HUDEP-2 (cell line): ENCODE measurements at regions not wholly inside any gene's neighbourhood (a gene's known extent, or its start where the extent isn't known, plus 50 kb on each side); places are given as distances from the start of the nearest gene placed in this dataset.
"Not testable (repeated sequence)": the region's sequence is repeated elsewhere in the genome, so short reads cannot be mapped to it uniquely, and the experiment has no call there.

Source experiments
- DNase-seq, 76 experiments: peaks; one replicate each; lab custom pipeline; 2025; ENCODE audit not compliant: unreplicated experiment in 76 of 76; lab: John Stamatoyannopoulos, UW

DNA sequence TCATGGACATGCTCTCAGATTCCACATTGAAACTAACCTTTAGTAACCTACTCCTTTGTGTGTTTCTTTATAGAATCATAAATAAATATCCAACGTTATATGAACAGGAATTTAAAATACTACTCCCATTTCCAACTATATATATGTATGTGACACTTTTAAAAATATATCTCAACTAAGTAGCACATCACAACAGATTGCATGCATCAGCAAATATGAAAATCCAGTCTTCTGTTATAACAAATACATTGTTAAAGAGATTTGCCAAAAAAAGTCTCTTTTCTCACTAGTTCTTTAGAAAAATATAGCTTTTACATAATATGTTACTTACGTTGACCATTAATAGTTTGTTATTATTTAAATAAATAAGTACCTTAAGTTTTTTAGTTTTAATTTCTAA is 1608.6 kb upstream of the RAG2 start:
- no peak for DNase-seq

DNA sequence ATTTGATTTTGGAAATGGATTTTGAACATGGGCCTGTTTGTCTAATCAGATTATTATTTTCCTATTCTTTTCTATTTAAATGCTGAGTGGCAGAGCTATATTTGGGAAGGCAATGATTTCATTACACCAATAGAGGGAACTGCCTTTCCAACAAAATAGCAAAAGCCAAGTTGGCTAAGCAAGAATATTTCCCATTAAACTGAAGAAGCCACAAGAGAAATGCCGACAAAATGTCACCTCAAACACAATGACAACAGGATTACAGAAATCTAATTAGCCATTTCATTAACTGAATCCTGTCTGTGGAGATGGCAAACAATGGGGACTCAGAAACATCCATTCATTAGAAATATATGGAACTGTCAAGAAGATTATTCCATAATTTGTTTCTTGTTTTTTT is 1593.1 kb upstream of the RAG2 start:
- no peak for DNase-seq

DNA sequence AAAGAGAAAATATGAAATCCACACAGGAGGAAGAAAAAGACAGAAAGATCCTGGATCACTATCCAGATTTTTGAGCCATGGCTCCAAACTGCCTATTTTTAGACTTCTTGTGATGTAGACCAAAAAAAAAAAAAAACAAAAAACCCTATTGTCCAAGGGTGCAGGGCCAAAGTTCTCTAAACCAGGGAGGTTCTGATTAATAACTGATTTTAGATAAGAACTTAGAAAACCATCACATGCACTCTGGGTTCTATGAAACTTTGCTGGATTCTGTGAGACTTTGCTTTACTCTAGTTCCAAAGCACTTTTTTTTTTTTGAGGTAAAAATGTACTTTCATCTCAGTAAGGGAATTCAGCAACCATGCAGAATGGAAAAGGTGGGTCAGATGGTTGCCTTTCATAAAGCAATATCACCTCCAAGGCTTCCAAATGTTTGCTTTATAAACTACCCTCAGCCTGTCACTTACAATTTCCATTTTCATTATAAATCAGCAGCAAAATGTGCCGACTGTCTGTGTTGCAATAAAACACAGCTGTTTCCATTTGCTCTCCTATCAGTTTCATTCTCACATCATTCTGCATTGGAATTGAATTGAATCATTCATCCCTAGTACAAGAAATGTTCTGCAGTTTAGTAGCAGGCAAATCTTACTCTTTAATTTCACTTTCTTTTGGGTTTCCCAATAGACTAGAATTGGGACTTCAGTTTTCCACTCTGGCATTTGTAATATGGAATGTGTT is 1584.3 kb upstream of the RAG2 start:
- DNase-seq: no peak

DNA sequence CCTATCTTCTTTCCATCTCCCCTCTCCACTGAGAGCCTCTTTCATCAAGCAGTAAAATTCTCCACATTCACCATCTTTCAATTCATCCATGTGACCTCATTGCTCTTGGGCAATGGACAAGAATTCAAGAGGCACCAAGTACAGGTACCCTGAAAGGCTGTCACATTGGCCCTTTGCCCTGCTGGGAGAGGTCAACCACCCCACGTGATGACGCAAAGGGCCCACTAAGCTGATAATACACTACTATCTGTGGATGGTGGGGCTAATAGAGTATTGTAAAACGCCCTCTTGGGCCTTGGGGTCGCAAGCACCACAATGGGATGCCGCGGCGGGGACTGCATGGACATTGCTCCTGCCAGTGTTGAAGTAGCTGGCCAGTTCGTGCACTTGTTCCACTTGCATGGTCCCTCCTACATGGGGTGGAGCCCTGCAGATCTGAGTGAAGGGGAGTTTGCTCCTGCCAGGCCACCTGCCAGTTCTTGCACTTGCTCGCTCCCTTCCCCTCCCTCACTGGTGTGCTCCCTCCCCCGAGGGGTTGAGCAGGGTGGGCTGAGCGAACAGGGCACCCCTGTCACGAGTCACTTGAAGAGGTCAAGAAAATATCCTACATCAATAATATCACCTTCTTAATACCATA is 1578.8 kb upstream of the RAG2 start:
- DNase-seq: no peak

DNA sequence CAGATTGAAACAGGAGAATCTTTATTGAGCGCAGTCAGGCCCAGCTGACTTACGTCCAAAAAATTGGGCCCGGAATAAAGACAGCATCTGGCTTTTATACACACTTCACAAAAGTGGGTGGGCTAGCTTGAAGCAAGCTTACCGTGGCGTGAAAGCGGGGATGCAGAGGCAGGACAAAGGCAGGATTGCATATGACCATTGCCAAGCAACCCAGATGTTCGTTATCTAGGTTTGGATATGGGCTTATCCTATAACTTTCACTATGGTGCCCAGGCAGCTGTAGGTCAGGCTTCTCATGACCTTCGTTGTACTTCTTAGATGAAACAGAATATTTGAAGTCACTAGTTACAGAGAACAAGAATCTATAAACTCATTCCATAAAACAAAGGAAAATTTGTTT is 1575.6 kb upstream of the RAG2 start:
- DNase-seq: no peak

DNA sequence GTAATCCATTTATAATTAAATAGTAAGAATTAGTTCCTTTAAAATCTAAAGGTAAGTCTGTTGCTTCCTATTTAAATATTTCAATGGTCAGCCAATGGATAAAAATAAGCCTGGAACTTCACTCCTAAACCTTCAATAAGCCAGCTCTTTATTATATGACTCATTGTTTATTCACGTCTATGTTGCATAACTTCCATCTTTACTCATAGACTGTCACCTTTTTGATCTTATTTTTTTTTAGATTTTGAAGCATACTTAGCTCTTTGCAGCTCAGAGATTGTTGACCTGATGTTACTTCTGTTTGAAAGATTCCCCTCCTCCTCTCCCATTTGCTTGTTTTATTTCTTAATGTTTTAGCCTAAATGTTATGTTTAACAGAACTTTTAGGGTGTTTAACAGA is 1571.2 kb upstream of the RAG2 start:
- no peak for DNase-seq

DNA sequence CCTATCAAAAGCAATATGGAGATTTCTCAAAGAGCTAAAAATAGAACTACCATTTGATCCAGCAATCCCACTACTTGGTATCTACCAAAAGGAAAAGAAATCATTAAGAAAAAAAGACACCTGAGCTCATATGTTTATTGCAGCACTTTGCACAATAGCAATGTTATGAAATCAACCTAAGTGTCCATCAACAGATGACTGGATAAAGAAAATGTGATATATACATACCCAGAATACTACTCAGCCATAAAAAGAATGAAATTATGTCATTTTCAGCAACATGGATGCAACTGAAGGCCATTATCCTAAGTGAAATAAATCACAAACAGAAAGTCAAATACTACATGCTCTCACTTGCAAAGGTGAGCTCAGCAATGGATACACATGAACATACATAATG is 1565.5 kb upstream of the RAG2 start:
- no peak for DNase-seq

DNA sequence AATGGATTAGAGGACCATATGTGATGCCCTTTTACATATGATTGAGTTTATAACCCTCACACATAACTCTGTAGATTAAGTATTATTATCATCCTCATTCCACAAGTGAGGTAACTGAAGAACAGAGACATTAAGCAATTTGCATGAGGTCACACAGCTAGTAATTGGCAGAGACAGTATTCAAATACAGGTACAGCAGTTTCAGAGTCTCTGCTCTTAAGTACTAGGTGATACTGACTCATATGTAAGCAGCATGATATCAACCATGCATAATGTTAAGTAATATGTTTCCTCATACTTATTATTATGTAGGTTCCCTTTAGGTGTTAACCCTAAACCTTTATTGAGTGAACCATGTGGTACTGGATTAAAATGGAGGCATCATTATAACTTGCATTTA is 1562.4 kb upstream of the RAG2 start:
- no peak for DNase-seq

DNA sequence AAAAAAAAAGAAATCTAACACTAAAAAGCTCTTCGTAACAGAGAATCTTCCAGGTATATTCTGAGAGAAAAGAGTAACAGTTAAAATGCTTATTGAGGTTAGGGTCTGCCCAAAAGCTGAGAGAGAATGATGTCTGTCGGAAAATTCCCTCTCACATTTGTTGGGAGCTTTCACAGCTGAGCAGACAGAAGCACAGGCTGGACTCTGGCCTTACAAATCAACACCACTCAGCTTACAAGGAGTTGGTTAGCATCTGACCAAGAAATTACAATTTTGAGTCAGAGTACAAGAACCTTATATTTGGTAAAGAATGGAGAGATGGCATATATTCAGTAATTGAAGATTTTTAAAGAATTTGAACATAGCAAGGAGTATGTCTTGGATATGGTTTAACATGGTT is 1561.0 kb upstream of the RAG2 start:
- DNase-seq: no peak

DNA sequence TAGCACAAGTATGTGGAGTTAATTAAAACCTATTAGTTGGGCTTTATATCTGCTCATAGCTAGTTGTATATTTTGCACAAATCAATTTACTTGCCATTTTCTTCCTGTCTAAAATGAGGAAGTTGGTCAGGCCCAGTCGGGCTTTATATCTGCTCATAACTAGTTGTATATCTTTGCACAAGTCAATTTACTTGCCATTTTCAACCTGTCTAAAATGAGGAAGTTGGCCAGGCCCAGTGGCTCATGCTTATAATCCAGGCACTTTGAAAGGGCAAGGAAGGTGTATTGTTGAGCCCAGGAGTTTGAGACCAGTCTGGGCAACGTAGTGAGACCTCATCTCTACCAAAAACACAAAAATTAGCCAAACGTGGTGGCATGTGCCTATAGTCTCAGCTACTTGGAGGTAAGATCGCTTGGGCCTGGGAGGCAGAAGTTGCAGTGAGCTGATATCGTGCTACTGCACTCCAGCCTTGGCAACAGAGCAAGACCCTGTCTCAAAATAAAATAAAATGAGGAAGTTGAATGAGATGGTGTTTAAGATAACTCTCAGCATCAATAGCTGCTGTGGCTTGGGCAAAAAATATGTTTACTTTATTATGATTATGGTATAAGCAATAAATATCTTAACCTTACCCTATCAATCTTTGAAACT is 1558.6 kb upstream of the RAG2 start:
- DNase-seq: peak in 36 of 76 experiments; percentile 1 to 69 (median 20)

DNA sequence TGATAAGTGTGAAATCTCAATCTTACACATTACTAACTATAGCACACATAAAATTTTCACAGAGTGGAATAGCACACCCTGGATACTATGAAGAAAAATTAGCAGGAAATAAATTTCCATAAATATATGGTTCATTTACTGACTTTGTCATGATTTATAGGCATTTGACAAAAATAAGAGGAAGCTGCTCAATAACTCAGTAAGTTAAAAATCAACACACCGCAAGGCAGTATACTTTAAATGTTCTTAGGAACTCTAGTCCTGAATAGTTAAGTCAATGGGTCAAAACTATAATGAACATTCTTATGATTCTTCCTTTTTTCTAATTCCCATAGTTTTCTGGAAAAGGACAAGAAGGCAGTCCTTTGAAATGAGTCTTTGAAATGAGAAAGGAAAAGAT is 1557.8 kb upstream of the RAG2 start:
- no peak for DNase-seq

DNA sequence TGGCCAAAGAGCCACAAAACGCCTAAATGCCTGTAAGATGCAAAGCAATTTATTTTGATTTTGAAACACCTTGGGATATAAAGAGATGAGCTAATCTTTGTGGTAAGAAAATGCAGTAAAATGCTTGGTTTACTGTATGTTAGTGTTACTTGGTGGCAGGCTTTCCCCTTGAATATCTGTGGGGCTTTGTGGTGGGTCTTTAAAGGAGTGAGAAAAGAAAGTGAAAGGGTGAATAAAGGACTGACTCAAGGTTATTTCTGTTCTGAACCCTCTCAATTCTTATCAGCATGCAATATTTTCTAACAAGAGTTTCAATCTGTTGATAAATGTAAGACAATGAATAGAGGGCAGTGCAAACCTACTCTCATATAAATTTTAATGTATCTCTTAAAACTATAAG is 1555.9 kb upstream of the RAG2 start:
- DNase-seq: no peak

DNA sequence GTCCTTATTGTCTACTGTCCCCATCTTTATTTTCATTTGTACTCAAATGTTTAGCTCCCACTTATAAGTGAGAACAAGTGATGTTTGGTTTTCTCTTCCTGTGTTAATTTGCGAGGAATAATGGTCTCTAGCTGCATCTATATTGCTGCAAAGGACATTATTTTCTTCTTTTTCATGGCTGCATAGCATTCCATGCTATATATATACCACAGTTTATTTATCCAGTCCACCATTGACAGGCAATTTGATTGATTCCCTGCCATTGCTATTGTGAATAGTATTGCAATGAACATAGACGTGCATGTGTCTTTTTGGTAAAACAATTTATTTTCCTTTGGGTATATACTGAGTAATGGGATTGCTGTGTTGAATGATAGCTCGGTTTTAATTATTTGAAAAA is 1545.8 kb upstream of the RAG2 start:
- no peak for DNase-seq

DNA sequence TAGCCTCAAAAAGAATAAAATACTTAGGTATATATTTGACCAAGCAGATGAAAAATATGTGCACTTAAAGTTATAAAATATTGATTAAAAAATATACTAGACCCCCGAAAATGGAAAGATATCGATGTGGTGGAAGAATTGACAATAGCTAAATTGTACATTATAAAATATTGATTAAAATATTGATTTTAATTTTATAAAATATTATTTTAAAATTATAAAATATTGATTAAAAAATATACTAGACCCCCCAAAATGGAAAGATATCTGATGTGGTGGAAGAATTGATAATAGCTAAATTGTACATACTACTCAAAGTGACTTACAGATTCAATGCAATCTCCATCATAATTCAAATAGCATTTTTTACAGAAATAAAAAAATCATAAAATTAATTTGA is 1540.9 kb upstream of the RAG2 start:
- no peak for DNase-seq

DNA sequence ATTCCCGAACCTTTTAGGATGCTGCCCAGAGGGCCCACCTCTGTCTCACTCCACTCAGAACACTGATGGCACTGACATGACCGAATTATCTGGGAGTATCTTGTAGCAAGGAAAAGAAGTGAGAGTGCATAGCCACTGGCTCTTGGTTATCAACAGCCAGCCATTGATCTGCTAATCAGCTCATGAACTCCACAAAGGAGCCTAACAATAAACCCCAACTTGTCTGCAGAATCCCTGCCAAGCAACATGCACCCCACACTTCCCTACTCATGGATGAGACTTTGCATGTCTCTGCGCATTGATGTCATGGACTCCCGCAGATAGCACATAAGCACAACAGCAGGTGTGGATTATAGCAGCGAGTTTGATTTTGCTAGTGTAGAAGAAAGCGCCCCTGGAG is 1538.9 kb upstream of the RAG2 start:
- no peak for DNase-seq

DNA sequence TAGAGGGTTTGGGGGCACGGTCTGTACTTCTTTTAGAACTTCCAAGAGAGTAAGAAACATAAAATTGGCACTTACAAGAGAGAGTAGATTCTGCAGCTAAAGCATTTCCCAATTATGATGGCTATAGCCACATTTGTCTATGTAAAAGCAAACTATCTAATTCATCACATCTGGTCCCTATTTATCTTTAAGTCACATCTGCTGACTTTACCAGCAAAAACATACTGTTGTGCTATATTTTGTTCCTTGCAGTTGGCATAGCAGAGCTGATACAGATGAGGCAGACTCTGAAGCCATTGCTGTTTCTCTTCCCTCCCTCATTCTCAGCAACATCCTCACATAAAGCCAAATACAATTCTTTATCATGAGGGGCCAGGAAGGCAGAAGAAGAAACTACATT is 1533.5 kb upstream of the RAG2 start:
- peak in 1 of 76 experiments; percentile 3 for DNase-seq

DNA sequence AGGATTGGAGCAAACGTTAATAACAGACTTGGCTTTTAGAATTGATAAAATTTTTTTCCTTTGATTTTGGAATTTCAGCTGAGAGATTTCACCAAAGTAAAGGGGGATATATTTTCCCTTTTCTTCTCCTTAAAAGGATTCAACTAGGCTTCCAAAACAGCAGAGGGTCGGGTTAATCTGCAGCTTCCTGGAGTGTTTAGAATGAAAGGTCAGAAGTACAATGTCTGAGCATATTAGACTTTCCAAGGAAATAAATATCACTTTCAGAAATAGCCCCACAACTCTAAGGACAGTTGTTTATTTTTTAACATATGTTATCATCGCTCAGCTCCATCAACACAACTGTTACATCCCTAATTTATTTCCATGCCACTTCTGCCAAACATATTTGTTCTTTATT is 1532.9 kb upstream of the RAG2 start:
- no peak for DNase-seq

DNA sequence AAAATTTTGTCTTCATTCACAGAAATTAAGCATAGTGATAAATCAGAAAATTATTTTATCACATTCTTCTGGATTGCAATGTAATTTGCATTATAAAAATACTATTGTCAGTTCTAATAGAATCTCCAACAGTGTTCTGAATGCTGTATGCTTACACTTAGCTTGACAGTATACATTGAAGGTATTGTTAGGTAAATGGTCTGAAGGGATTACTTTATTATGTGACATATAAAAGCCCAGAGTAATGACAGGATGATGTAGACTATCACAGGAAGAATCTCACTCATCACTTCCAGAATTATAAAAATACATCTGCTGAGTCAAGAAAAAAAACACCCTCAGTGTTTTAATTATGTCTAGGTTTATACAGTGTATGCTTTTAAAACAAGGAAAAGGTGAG is 1532.5 kb upstream of the RAG2 start:
- DNase-seq: no peak

DNA sequence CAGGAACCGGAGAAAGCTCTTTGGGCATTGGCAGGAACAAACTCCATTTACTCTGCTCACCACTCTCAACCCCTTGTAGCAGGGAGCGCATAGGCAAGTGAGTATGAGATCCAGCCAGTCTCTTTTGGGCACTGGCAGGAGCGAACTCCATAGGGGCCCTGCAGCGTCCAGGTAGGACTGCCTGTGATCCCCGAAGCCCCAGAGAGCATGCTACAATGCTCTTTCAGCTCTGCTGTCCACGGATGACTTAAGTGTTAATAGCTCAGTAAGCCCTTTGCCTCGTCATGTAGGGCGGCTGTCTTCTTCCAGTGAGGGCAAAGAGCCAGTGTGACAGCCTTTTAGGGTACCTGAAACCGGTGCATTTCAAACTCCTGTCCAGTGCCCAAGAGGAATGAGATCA is 1525.6 kb upstream of the RAG2 start:
- DNase-seq: no peak

DNA sequence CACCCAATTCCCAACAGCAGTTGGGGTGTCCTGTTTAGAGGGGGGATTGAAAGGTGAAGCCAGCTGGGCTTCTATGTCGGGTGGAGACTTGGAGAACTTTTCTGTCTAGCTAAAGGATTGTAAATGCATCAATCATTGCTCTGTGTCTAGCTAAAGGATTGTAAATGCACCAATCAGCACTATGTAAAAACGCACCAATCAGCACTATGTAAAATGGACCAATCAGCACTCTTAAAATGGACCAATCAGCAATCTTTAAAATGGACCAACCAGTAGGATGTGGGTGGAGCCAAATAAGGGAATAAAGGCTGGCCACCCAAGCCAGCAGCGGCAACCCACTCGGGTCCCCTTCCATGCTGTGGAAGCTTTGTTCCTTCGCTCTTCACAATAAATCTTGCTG is 1518.6 kb upstream of the RAG2 start:
- DNase-seq: not testable (repeated sequence)

DNA sequence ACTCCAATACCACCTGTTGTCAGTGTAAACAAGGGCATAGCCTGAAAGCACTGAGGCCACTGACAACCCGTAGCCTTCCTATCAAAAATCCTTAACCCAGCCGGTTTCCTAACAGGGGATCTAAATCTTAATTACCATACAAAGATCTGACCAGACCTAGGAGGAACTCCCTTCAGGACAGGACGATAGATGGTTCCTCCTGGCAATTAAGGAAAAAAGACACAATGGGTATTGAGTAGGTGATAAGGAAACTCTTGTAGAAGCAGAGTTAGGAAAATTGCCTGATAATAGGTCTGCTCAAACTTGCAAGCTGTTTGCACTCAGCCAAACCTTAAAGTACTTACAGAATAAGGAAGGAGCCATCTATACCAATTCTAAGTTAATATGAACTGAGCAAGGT is 1517.3 kb upstream of the RAG2 start:
- not testable (repeated sequence) for DNase-seq

DNA sequence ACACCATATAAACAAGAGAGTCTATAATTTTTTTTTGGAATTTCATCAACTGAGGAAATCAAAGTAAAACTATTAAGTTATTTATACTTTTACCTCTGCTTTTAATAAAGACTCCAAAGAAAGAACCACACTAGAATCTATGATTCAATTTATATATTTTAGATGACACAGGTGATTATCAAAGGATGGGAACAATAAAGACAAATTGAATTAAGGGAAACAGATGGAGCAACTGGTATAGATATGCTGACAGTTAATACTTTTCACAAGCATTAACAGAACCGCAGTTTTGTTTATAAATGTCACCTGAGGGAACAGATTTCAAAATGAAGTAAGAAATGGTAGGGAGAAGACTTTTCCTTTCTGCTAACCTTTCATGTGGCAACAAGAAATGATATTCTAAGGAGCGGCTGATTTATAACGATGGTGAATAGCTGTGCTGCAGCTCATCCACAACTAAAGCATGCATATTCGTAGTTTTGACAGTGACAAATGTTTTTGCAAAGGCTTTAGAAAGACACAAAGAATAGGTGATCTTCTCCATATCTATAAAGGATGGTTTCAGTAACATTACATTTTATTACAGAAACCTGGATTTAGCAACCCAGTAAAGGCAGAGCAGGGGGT is 1502.9 kb upstream of the RAG2 start:
- no peak for DNase-seq
